Natural killer cell (primary cell): ENCODE measurements at regions not wholly inside any gene's neighbourhood (a gene's known extent, or its start where the extent isn't known, plus 50 kb on each side); places are given as distances from the start of the nearest gene placed in this dataset.

Source experiments
- ATAC-seq, 3 donors: fragments of 150-1000 bp in 2 of 3; fragments of 200-7000 bp in 1 of 3; cut with Tn5 transposase; 1 replicate in 1 of 3; 2 replicates in 2 of 3; pipeline ENCODE4 v1.10.0; 2021; ENCODE audit warnings: mild to moderate bottlenecking in 2 of 3, moderate library complexity in 2 of 3
- DNase-seq, 2 donors: peaks; one replicate each; pipeline versions ENCODE4 v3.0.0 to v3.0.0-alpha.2; 2013 to 2021; ENCODE audit warnings: mixed read lengths in 1 of 2
- H3K27ac ChIP-seq: one replicate; pipeline ENCODE4 v1.5.1; 2013; ENCODE audit warnings: mild to moderate bottlenecking, low read length
- H3K27me3 ChIP-seq: one replicate; pipeline ENCODE4 v1.6.1; 2013; ENCODE audit warnings: low read length; ENCODE audit not compliant: control insufficient read depth, insufficient read depth
- H3K36me3 ChIP-seq: one replicate; pipeline ENCODE4 v1.6.1; 2013; ENCODE audit warnings: low read length; ENCODE audit not compliant: control insufficient read depth, insufficient read depth
- H3K4me1 ChIP-seq: one replicate; pipeline ENCODE4 v1.6.1; 2013; ENCODE audit warnings: low read length; ENCODE audit not compliant: control insufficient read depth, insufficient read depth
- H3K4me3 ChIP-seq: one replicate; pipeline ENCODE4 v1.5.1; 2013; ENCODE audit warnings: low read length
- H3K9me3 ChIP-seq: one replicate; pipeline ENCODE4 v1.6.1; 2013; ENCODE audit warnings: low read length; ENCODE audit not compliant: control insufficient read depth, insufficient read depth
- H3K27ac Mint-ChIP-seq, 2 donors: one replicate each; pipeline ENCODE4 v1.8.0; 2022; ENCODE audit warnings: mild to moderate bottlenecking in 2 of 2, mixed read lengths in 2 of 2, moderate library complexity in 1 of 2
- H3K27me3 Mint-ChIP-seq, 2 donors: one replicate each; pipeline ENCODE4 v1.8.0; 2022; ENCODE audit warnings: low read depth in 2 of 2, mixed read lengths in 2 of 2
- H3K36me3 Mint-ChIP-seq: one replicate; pipeline ENCODE4 v1.8.0; 2022; ENCODE audit warnings: mixed read lengths
- H3K4me1 Mint-ChIP-seq, 2 donors: one replicate each; pipeline ENCODE4 v1.8.0; 2022; ENCODE audit warnings: mixed read lengths in 2 of 2
- H3K4me3 Mint-ChIP-seq: one replicate; pipeline ENCODE4 v1.8.0; 2022; ENCODE audit warnings: mild to moderate bottlenecking, moderate library complexity, mixed read lengths
- H3K9me3 Mint-ChIP-seq, 2 donors: one replicate each; pipeline ENCODE4 v1.8.0; 2022; ENCODE audit warnings: mixed read lengths in 2 of 2
- WGBS: methylation state at CpG from one replicate; pipeline ENCODE4 v1.1.7; 2013; ENCODE audit warnings: missing lambda C conversion rate; ENCODE audit not compliant: insufficient coverage; 5-methylcytosine and 5-hydroxymethylcytosine counted together
- intact Hi-C: fragments of 100-400 bp; cut with micrococcal nuclease; formaldehyde crosslinking; loops from one replicate; pipeline ENCODE4 v1.14.2; 2022
- TF ChIP-seq, protein P1 (sequence below): fragments of 200-600 bp; IDR thresholded peaks from one replicate; pipeline ENCODE4 v1.8.0; 2022; ENCODE audit warnings: antibody characterized with exemption

DNA sequence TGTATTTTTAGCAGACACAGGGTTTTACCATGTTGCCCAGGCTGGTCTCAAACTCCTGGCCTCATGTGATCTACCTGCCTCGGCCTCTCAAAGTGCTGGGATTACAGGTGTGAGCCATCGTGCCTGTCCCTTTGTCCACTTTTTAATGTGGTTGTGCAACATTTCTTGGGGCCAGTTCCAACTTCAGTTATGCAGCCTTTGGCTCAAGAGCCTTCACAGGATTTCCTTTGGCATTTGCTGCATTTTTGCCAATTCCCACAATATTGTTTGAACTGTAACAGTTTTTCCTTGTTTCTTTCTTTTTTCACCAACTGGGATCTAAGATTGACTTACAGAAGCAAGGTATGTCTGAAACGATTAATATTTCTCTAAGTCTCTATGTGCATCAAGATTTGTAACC, 63.6 kb downstream of the EDN1 start:
- no peak for ATAC-seq
- Histone ChIP-seq H3K27me3 (no peaks in the 10 kb centered on the region), H3K4me1 (no peaks in the 10 kb centered on the region), H3K4me3 (no peak overlapping the region), H3K9me3 (peaks cover 11% of the 10 kb centered on the region), H3K36me3 (no peaks in the 10 kb centered on the region), H3K27ac (no peak overlapping the region)
- TF ChIP-seq, protein P1, sequence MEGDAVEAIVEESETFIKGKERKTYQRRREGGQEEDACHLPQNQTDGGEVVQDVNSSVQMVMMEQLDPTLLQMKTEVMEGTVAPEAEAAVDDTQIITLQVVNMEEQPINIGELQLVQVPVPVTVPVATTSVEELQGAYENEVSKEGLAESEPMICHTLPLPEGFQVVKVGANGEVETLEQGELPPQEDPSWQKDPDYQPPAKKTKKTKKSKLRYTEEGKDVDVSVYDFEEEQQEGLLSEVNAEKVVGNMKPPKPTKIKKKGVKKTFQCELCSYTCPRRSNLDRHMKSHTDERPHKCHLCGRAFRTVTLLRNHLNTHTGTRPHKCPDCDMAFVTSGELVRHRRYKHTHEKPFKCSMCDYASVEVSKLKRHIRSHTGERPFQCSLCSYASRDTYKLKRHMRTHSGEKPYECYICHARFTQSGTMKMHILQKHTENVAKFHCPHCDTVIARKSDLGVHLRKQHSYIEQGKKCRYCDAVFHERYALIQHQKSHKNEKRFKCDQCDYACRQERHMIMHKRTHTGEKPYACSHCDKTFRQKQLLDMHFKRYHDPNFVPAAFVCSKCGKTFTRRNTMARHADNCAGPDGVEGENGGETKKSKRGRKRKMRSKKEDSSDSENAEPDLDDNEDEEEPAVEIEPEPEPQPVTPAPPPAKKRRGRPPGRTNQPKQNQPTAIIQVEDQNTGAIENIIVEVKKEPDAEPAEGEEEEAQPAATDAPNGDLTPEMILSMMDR = no peak
- H3K27ac Mint-ChIP-seq = no peak overlapping the region
- no peak for DNase-seq
- intact Hi-C loops = no loop called here
- no peaks in the 10 kb centered on the region for H3K4me1 Mint-ChIP-seq
- no peaks in the 10 kb centered on the region for H3K36me3 Mint-ChIP-seq
- peaks cover 0 to 3% of the 10 kb centered on the region in 2 donors for H3K27me3 Mint-ChIP-seq
- H3K9me3 Mint-ChIP-seq = peaks cover 0 to 7% of the 10 kb centered on the region in 2 donors
- no peak overlapping the region for H3K4me3 Mint-ChIP-seq
- WGBS = 81% methylated on average over 3 of the region's 3 CpGs

- Histone ChIP-seq H3K4me1 (no peaks in the 10 kb centered on the region), H3K36me3 (no peaks in the 10 kb centered on the region), H3K4me3 (no peak overlapping the region), H3K9me3 (peaks cover 11% of the 10 kb centered on the region), H3K27me3 (no peaks in the 10 kb centered on the region), H3K27ac (no peak overlapping the region)
- H3K4me3 Mint-ChIP-seq = no peak overlapping the region
- no peak for DNase-seq
- H3K4me1 Mint-ChIP-seq = no peaks in the 10 kb centered on the region
- TF ChIP-seq, protein P1 = no peak
- intact Hi-C loops = no loop called here
- peaks cover 0 to 3% of the 10 kb centered on the region in 2 donors for H3K27me3 Mint-ChIP-seq
- H3K27ac Mint-ChIP-seq = no peak overlapping the region
- peaks cover 0 to 7% of the 10 kb centered on the region in 2 donors for H3K9me3 Mint-ChIP-seq
- H3K36me3 Mint-ChIP-seq = no peaks in the 10 kb centered on the region
- whole genome bisulfite sequencing = 70% methylated on average over 2 of the region's 3 CpGs
- ATAC-seq = no peak
These were observed 64.3 kb downstream of the EDN1 start for GRCh38 chr6:12354499-12354898.

- no peak for DNase-seq
- H3K9me3 Mint-ChIP-seq = peaks cover 0 to 7% of the 10 kb centered on the region in 2 donors
- TF ChIP-seq, protein P1 = no peak
- no peak overlapping the region for H3K27ac Mint-ChIP-seq
- H3K36me3 ChIP-seq = no peaks in the 10 kb centered on the region
- no peaks in the 10 kb centered on the region for H3K4me1 Mint-ChIP-seq
- H3K4me3 ChIP-seq = no peak overlapping the region
- 95% methylated on average over 3 of the region's 3 CpGs for WGBS
- no peaks in the 10 kb centered on the region for H3K27me3 ChIP-seq
- no peak for ATAC-seq
- intact Hi-C loops = no loop called here
- no peak overlapping the region for H3K27ac ChIP-seq
- no peak overlapping the region for H3K4me3 Mint-ChIP-seq
- no peaks in the 10 kb centered on the region for H3K27me3 Mint-ChIP-seq
- peaks cover 11% of the 10 kb centered on the region for H3K9me3 ChIP-seq
- no peaks in the 10 kb centered on the region for H3K36me3 Mint-ChIP-seq
- no peaks in the 10 kb centered on the region for H3K4me1 ChIP-seq
These were observed 65.2 kb downstream of the EDN1 start for GRCh38 chr6:12355354-12355753.

GRCh38 chr6:12356431-12356830, 66.3 kb downstream of the EDN1 start:
- Mint-ChIP-seq H3K27me3 (no peaks in the 10 kb centered on the region), H3K4me1 (no peaks in the 10 kb centered on the region), H3K9me3 (peaks cover 0 to 7% of the 10 kb centered on the region in 2 donors), H3K4me3 (no peak overlapping the region), H3K27ac (no peak overlapping the region), H3K36me3 (no peaks in the 10 kb centered on the region)
- ATAC-seq (no peak), DNase-seq (no peak)
- peaks cover 6% of the 10 kb centered on the region for H3K9me3 ChIP-seq
- intact Hi-C loops = no loop called here
- WGBS = 93% methylated on average over 3 of the region's 3 CpGs
- H3K4me1 ChIP-seq = no peaks in the 10 kb centered on the region
- no peak overlapping the region for H3K27ac ChIP-seq
- no peaks in the 10 kb centered on the region for H3K36me3 ChIP-seq
- no peaks in the 10 kb centered on the region for H3K27me3 ChIP-seq
- no peak overlapping the region for H3K4me3 ChIP-seq
- TF ChIP-seq, protein P1 = no peak
